Omental fat pad (tissue), 3 donors: ENCODE measurements at regions not wholly inside any gene's neighbourhood (a gene's known extent, or its start where the extent isn't known, plus 50 kb on each side); places are given as distances from the start of the nearest gene placed in this dataset.

Experiments used
- ATAC-seq: fragments of 150-250 bp; one replicate; pipeline ENCODE4 v1.9.1; 2016; ENCODE audit warnings: mild to moderate bottlenecking, moderate library complexity; ENCODE audit not compliant: low FRiP score
- DNase-seq: peaks from one replicate; pipeline ENCODE4 v3.0.0-alpha.2; 2019; ENCODE audit warnings: low spot score
- CTCF ChIP-seq, 3 donors: fragments of 450-650 bp; IDR thresholded peaks; one replicate each; pipeline ENCODE4 v1.5.1; 2016 to 2017; ENCODE audit warnings: antibody characterized with exemption in 3 of 3, mild to moderate bottlenecking in 3 of 3, moderate library complexity in 2 of 3

- no peak for TF ChIP-seq CTCF (IDR thresholded peaks at IDR 0.05)
- ATAC-seq (no peak), DNase-seq (no peak)
Measured at GRCh38 chr20:48196001-48196400, 410.7 kb upstream of the SULF2 start.

GRCh38 chr20:48195121-48195870 lies 410.0 kb upstream of the SULF2 start:
- no peak for TF ChIP-seq CTCF (IDR thresholded peaks at IDR 0.05)
- ATAC-seq: no peak
- no peak for DNase-seq

GRCh38 chr20:48194583-48194982 lies 409.3 kb upstream of the SULF2 start:
- TF ChIP-seq CTCF (IDR thresholded peaks at IDR 0.05): no peak
- ATAC-seq (no peak), DNase-seq (no peak)

- ATAC-seq (no peak), DNase-seq (no peak)
- no peak for TF ChIP-seq CTCF (IDR thresholded peaks at IDR 0.05)
Measured at GRCh38 chr20:48193627-48194425, 408.5 kb upstream of the SULF2 start.

GRCh38 chr20:48192109-48192508 lies 406.8 kb upstream of the SULF2 start:
- DNase-seq: no peak
- ATAC-seq: no peak
- TF ChIP-seq CTCF (IDR thresholded peaks at IDR 0.05): no peak

GRCh38 chr20:48191200-48191599 lies 405.9 kb upstream of the SULF2 start:
- DNase-seq (no peak), ATAC-seq (no peak)
- TF ChIP-seq CTCF (IDR thresholded peaks at IDR 0.05): no peak

- no peak for TF ChIP-seq CTCF (IDR thresholded peaks at IDR 0.05)
- DNase-seq: no peak
- ATAC-seq: no peak
Measured at GRCh38 chr20:48190757-48191156, 405.5 kb upstream of the SULF2 start.
